ENCODE measurements at regions not wholly inside any gene's neighbourhood (a gene's known extent, or its start where the extent isn't known, plus 50 kb on each side); places are given as distances from the start of the nearest gene placed in this dataset.
A peak's percentile ranks its signal among the peaks of the same experiment; 100 is the strongest.

- Histone ChIP-seq H3K27ac (no peak overlapping the region), H3K36me3 (replicated peaks) (no peaks in the 10 kb centered on the region), H3K27me3 (replicated peaks) (no peaks in the 10 kb centered on the region), H3K4me3 (ENCODE audit: low read depth, low read length) (no peak overlapping the region)
- TF ChIP-seq, protein P1, sequence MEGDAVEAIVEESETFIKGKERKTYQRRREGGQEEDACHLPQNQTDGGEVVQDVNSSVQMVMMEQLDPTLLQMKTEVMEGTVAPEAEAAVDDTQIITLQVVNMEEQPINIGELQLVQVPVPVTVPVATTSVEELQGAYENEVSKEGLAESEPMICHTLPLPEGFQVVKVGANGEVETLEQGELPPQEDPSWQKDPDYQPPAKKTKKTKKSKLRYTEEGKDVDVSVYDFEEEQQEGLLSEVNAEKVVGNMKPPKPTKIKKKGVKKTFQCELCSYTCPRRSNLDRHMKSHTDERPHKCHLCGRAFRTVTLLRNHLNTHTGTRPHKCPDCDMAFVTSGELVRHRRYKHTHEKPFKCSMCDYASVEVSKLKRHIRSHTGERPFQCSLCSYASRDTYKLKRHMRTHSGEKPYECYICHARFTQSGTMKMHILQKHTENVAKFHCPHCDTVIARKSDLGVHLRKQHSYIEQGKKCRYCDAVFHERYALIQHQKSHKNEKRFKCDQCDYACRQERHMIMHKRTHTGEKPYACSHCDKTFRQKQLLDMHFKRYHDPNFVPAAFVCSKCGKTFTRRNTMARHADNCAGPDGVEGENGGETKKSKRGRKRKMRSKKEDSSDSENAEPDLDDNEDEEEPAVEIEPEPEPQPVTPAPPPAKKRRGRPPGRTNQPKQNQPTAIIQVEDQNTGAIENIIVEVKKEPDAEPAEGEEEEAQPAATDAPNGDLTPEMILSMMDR (IDR thresholded peaks at IDR 0.05; ENCODE audit: low read depth, low read length, missing control alignments): peak; percentile 78
- in situ Hi-C loops (cut with HindIII; ENCODE audit: low pct_ligation_motif_present, low sequenced_read_pairs): no loop called here
- peak; percentile 90 for DNase-seq
These were observed 726.6 kb downstream of the TRAM1L1 start for GRCh38 chr4:116358633-116359222.

DNA sequence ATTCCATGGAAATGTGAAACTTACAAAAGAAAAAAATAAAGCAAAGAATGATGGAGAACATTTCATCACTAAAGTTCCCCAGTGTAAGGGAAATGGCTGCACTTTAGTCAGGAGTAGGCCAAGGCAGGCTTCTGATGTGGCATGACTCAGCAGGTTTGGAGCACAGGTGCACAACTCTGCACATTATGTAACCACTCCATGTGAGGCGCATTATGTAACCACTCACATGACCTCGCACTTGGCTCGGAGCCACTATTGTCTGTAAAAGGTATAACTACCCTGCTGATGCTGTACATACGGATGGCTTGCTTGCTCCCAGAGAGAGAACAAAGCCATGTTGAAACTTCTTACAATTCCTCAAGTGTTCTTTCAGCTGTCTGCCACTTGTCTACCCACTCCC lies 727.6 kb downstream of the TRAM1L1 start:
- DNase-seq: no peak
- H3K36me3 ChIP-seq (replicated peaks): no peaks in the 10 kb centered on the region
- in situ Hi-C loops (cut with HindIII; ENCODE audit: low pct_ligation_motif_present, low sequenced_read_pairs): no loop called here
- TF ChIP-seq, protein P1 (IDR thresholded peaks at IDR 0.05; ENCODE audit: low read depth, low read length, missing control alignments): no peak
- no peaks in the 10 kb centered on the region for H3K27me3 ChIP-seq (replicated peaks)
- H3K27ac ChIP-seq: no peak overlapping the region
- no peak overlapping the region for H3K4me3 ChIP-seq (ENCODE audit: low read depth, low read length)

DNA sequence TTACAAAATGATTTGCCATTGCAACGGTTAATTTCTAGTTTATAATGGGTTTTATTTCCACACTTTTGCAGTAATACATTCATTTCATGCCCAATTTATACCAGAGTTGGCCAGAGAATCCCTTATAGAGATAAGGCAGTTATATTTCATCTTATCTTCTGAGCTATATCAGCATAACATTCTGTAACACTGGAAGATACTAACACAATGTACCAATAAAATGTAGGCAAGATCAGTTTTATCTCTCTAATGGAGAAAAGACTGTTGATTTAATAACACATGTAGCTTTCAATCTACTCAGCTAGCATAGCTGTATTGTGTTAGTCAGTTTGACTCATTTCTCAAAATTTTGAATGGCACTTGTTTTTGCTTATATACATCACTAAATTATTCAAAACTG lies 738.6 kb downstream of the TRAM1L1 start:
- Histone ChIP-seq H3K4me3 (ENCODE audit: low read depth, low read length) (no peak overlapping the region), H3K27me3 (replicated peaks) (no peaks in the 10 kb centered on the region), H3K27ac (no peak overlapping the region), H3K36me3 (replicated peaks) (no peaks in the 10 kb centered on the region)
- DNase-seq: no peak
- TF ChIP-seq, protein P1 (IDR thresholded peaks at IDR 0.05; ENCODE audit: low read depth, low read length, missing control alignments): no peak
- in situ Hi-C loops (cut with HindIII; ENCODE audit: low pct_ligation_motif_present, low sequenced_read_pairs): no loop called here

DNA sequence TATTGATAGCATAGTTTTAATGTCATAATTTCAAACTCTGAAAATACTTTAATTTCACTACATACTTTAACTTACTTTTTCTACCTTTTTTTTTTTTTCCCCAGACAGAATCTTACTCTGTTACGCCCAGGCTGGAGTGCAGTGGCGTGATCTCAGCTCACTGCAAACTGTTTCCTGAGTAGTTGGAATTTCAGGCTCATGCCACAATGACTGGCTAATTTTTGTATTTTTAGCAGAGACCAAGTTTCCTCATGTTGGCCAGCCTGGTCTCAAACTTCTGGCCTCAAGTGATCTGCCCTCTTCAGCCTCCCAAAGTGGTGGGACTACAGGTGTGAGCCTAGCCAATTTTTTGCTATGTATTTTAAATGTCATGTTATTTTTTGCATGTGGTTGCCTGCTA lies 741.6 kb downstream of the TRAM1L1 start:
- Histone ChIP-seq H3K27me3 (replicated peaks) (no peaks in the 10 kb centered on the region), H3K27ac (no peak overlapping the region), H3K4me3 (ENCODE audit: low read depth, low read length) (no peak overlapping the region), H3K36me3 (replicated peaks) (no peaks in the 10 kb centered on the region)
- TF ChIP-seq, protein P1 (IDR thresholded peaks at IDR 0.05; ENCODE audit: low read depth, low read length, missing control alignments): no peak
- in situ Hi-C loops (cut with HindIII; ENCODE audit: low pct_ligation_motif_present, low sequenced_read_pairs): no loop called here
- DNase-seq: no peak

- Histone ChIP-seq H3K36me3 (replicated peaks) (no peaks in the 10 kb centered on the region), H3K27me3 (replicated peaks) (no peaks in the 10 kb centered on the region), H3K27ac (no peak overlapping the region), H3K4me3 (ENCODE audit: low read depth, low read length) (no peak overlapping the region)
- TF ChIP-seq, protein P1 (IDR thresholded peaks at IDR 0.05; ENCODE audit: low read depth, low read length, missing control alignments): no peak
- in situ Hi-C loops (cut with HindIII; ENCODE audit: low pct_ligation_motif_present, low sequenced_read_pairs): no loop called here
- DNase-seq: no peak
These were observed 743.2 kb downstream of the TRAM1L1 start for GRCh38 chr4:116342143-116342542.

- no peak overlapping the region for H3K4me3 ChIP-seq (ENCODE audit: low read depth, low read length)
- TF ChIP-seq, protein P1 (IDR thresholded peaks at IDR 0.05; ENCODE audit: low read depth, low read length, missing control alignments): no peak
- in situ Hi-C loops (cut with HindIII; ENCODE audit: low pct_ligation_motif_present, low sequenced_read_pairs): no loop called here
- H3K36me3 ChIP-seq (replicated peaks): no peaks in the 10 kb centered on the region
- H3K27me3 ChIP-seq (replicated peaks): no peaks in the 10 kb centered on the region
- no peak for DNase-seq
- H3K27ac ChIP-seq: no peak overlapping the region
These were observed 752.9 kb downstream of the TRAM1L1 start for GRCh38 chr4:116332508-116332907.

Measured in brain microvascular endothelial cell (primary cell).